Neural cell (in vitro differentiated cells): ENCODE measurements at regions not wholly inside any gene's neighbourhood (a gene's known extent, or its start where the extent isn't known, plus 50 kb on each side); places are given as distances from the start of the nearest gene placed in this dataset.

Experiments used
- H2AFZ ChIP-seq: fragments of 200-600, 300-800 bp; sonication (generic), shearing (Covaris generic); 2 replicates; pipeline ENCODE4 v1.6.0; 2014; ENCODE audit warnings: low read depth, mild to moderate bottlenecking, antibody characterized with exemption, low read length, moderate library complexity
- H3F3A ChIP-seq: fragments of 200-600 bp; shearing (Covaris generic); 2 replicates; pipeline ENCODE4 v1.6.1; 2016; ENCODE audit warnings: mild to moderate bottlenecking, moderate library complexity, mixed read lengths, antibody characterized with exemption, low read length; ENCODE audit not compliant: insufficient read depth, poor library complexity, severe bottlenecking
- H3K27ac ChIP-seq: fragments of 200-600, 300-800 bp; sonication (generic), shearing (Covaris generic); 2 replicates; pipeline ENCODE4 v1.5.1; 2014; ENCODE audit warnings: mild to moderate bottlenecking, low read length, moderate library complexity
- H3K27me3 ChIP-seq: fragments of 300-800, 200-600 bp; sonication (generic), shearing (Covaris generic); 2 replicates; pipeline ENCODE4 v1.6.0; 2014; ENCODE audit warnings: mild to moderate bottlenecking, low read depth, low read length, moderate library complexity; ENCODE audit not compliant: insufficient read depth
- H3K36me3 ChIP-seq: fragments of 300-800, 200-600 bp; sonication (generic), shearing (Covaris generic); 2 replicates; pipeline ENCODE4 v1.5.1; 2014; ENCODE audit warnings: mild to moderate bottlenecking, antibody characterized with exemption, low read length, moderate library complexity; ENCODE audit not compliant: insufficient read depth
- H3K4me2 ChIP-seq: fragments of 300-800, 200-600 bp; sonication (generic), shearing (Covaris generic); 2 replicates; pipeline ENCODE4 v1.6.0; 2014; ENCODE audit warnings: mild to moderate bottlenecking, low read length
- H3K4me3 ChIP-seq: fragments of 300-800, 200-600 bp; sonication (generic), shearing (Covaris generic); 2 replicates; pipeline ENCODE4 v1.5.1; 2014; ENCODE audit warnings: mild to moderate bottlenecking, low read length, moderate library complexity
- H3K79me2 ChIP-seq: fragments of 200-600 bp; shearing (Covaris generic); replicated peaks from 2 replicates; pipeline ENCODE4 v1.6.0; 2014; ENCODE audit warnings: mild to moderate bottlenecking, low read length, moderate library complexity; ENCODE audit not compliant: insufficient read depth
- H3K9ac ChIP-seq: fragments of 300-800, 200-600 bp; sonication (generic), shearing (Covaris generic); 2 replicates; pipeline ENCODE4 v1.6.1; 2016; ENCODE audit warnings: mild to moderate bottlenecking, low read length, mixed read lengths
- H3K9me2 ChIP-seq: fragments of 200-600 bp; shearing (Covaris generic); 2 replicates; pipeline ENCODE4 v1.6.1; 2016; ENCODE audit warnings: mild to moderate bottlenecking, low read length, mixed read lengths; ENCODE audit not compliant: insufficient read depth
- H3K9me3 ChIP-seq: fragments of 200-600, 300-800 bp; sonication (generic), shearing (Covaris generic); 2 replicates; pipeline ENCODE4 v1.6.1; 2016; ENCODE audit warnings: mild to moderate bottlenecking, mixed run types, low read length, moderate library complexity, mixed read lengths
- H4K20me1 ChIP-seq: fragments of 200-600 bp; shearing (Covaris generic); 2 replicates; pipeline ENCODE4 v1.6.1; 2016; ENCODE audit warnings: mild to moderate bottlenecking, mixed run types; ENCODE audit not compliant: insufficient read depth
- CTCF ChIP-seq: fragments of 450-650 bp; IDR thresholded peaks from 2 replicates; pipeline ENCODE4 v1.5.1; 2014; ENCODE audit warnings: antibody characterized with exemption, mild to moderate bottlenecking, moderate library complexity; ENCODE audit not compliant: poor library complexity, severe bottlenecking
- EP300 ChIP-seq: fragments of 450-650 bp; conservative IDR thresholded peaks from 2 replicates; pipeline ENCODE4 v1.6.1; 2014; ENCODE audit warnings: antibody characterized with exemption, mild to moderate bottlenecking, moderate library complexity; ENCODE audit not compliant: poor library complexity, severe bottlenecking
- EZH2 ChIP-seq: fragments of 200-600, 300-800 bp; shearing (Covaris generic), sonication (generic); IDR thresholded peaks from 2 replicates; pipeline ENCODE4 v1.6.1; 2014; ENCODE audit warnings: antibody characterized with exemption, low read length, borderline replicate concordance, mild to moderate bottlenecking; ENCODE audit not compliant: insufficient read depth, poor library complexity, severe bottlenecking
- MXI1 ChIP-seq: fragments of 450-650 bp; conservative IDR thresholded peaks from 2 replicates; pipeline ENCODE4 v1.6.1; 2014; ENCODE audit warnings: antibody characterized with exemption, mild to moderate bottlenecking; ENCODE audit not compliant: poor library complexity, severe bottlenecking
- POLR2AphosphoS5 ChIP-seq: IDR thresholded peaks from 2 replicates; pipeline ENCODE4 v1.6.1; 2012
- RAD21 ChIP-seq: fragments of 450-650 bp; conservative IDR thresholded peaks from 2 replicates; pipeline ENCODE4 v1.6.1; 2014; ENCODE audit warnings: antibody characterized with exemption, mild to moderate bottlenecking, moderate library complexity
- REST ChIP-seq: IDR thresholded peaks from 2 replicates; pipeline ENCODE4 v1.6.1; 2012; ENCODE audit warnings: borderline replicate concordance
- SMC3 ChIP-seq: fragments of 450-650 bp; conservative IDR thresholded peaks from 2 replicates; pipeline ENCODE4 v1.6.1; 2014; ENCODE audit warnings: antibody characterized with exemption, mild to moderate bottlenecking, moderate library complexity; ENCODE audit not compliant: poor library complexity
- TAF1 ChIP-seq: IDR thresholded peaks from 2 replicates; pipeline ENCODE4 v1.6.1; 2012; ENCODE audit warnings: low read depth

GRCh38 chr18:28267878-28268625, 91.1 kb upstream of the CDH2 start:
- H3K4me3 ChIP-seq = no peak overlapping the region
- H2AFZ ChIP-seq = no peak overlapping the region
- no peak overlapping the region for H3K27ac ChIP-seq
- H3K36me3 ChIP-seq = no peaks in the 10 kb centered on the region
- no peaks in the 10 kb centered on the region for H3K9me3 ChIP-seq
- no peaks in the 10 kb centered on the region for H3K27me3 ChIP-seq
- no peaks in the 10 kb centered on the region for H3K9me2 ChIP-seq
- H4K20me1 ChIP-seq = no peaks in the 10 kb centered on the region
- H3K4me2 ChIP-seq = no peak overlapping the region
- no peaks in the 10 kb centered on the region for H3K79me2 ChIP-seq
- no peak overlapping the region for H3K9ac ChIP-seq
- TF ChIP-seq EZH2 (no peak), REST (no peak), SMC3 (no peak), EP300 (no peak), TAF1 (no peak), RAD21 (no peak), CTCF (no peak), MXI1 (no peak)
- no peaks in the 10 kb centered on the region for H3F3A ChIP-seq

- Histone ChIP-seq H3K4me2 (no peak overlapping the region), H3K9ac (no peak overlapping the region), H3K79me2 (no peaks in the 10 kb centered on the region), H3K9me3 (no peaks in the 10 kb centered on the region), H2AFZ (no peak overlapping the region), H4K20me1 (no peaks in the 10 kb centered on the region), H3F3A (no peaks in the 10 kb centered on the region), H3K27me3 (no peaks in the 10 kb centered on the region), H3K4me3 (no peak overlapping the region), H3K9me2 (no peaks in the 10 kb centered on the region), H3K27ac (no peak overlapping the region), H3K36me3 (no peaks in the 10 kb centered on the region)
- TF ChIP-seq EZH2 = no peak
- TF ChIP-seq POLR2AphosphoS5 = peak; percentile 30
Observed at GRCh38 chr18:28267276-28267675, 90.3 kb upstream of the CDH2 start.

GRCh38 chr18:28256166-28256565, 79.2 kb upstream of the CDH2 start:
- Histone ChIP-seq H3F3A (no peaks in the 10 kb centered on the region), H3K27ac (no peak overlapping the region), H3K4me3 (no peak overlapping the region), H3K9me2 (no peaks in the 10 kb centered on the region), H3K79me2 (no peaks in the 10 kb centered on the region), H3K27me3 (no peaks in the 10 kb centered on the region), H3K4me2 (no peak overlapping the region), H3K9me3 (no peaks in the 10 kb centered on the region), H2AFZ (no peak overlapping the region), H3K9ac (no peak overlapping the region), H4K20me1 (no peaks in the 10 kb centered on the region), H3K36me3 (no peaks in the 10 kb centered on the region)
- no peak for TF ChIP-seq EP300
- no peak for TF ChIP-seq REST
- TF ChIP-seq TAF1 = no peak
- no peak for TF ChIP-seq CTCF
- no peak for TF ChIP-seq RAD21
- TF ChIP-seq POLR2AphosphoS5 = no peak
- no peak for TF ChIP-seq SMC3
- no peak for TF ChIP-seq MXI1
- no peak for TF ChIP-seq EZH2
